ENCODE measurements at regions not wholly inside any gene's neighbourhood (a gene's known extent, or its start where the extent isn't known, plus 50 kb on each side); places are given as distances from the start of the nearest gene placed in this dataset.

DNA sequence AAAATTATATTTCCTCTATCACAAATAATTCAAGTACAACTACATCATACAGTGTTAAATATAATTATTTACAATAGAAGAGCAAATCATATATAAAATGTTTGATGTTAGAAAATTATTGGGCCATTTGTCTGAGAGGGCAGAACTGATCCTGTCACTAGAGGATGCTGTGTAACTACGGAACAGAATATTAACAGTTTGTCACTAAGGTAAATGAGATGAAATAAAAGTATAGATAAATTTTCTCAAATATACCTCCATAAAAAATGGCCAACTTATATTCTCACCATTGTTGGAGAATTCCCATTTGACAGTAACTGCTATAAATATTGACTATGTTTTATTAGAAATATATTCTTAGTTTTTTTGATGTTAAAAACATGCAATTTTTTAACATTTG lies 1067.4 kb upstream of the DDX18 start:
- Histone ChIP-seq H3K79me1 (ENCODE audit: low read depth, low read length) (no peaks in the 10 kb centered on the region), H2BK12ac (ENCODE audit: low read length) (no peak overlapping the region), H3K9ac (ENCODE audit: low read depth, low read length, poor library complexity) (no peak overlapping the region), H3K36me3 (replicated peaks in 1 of 2; ENCODE audit: control insufficient read depth in 2 of 2, insufficient read depth in 2 of 2, low read length in 2 of 2) (no peaks in the 10 kb centered on the region), H3K4me3 (ENCODE audit: low read length in 2 of 2) (no peak overlapping the region), H3K23ac (ENCODE audit: low read depth, low read length, poor library complexity) (no peak overlapping the region), H3K4ac (ENCODE audit: low read length) (no peak overlapping the region), H3K4me2 (ENCODE audit: insufficient read depth, low read length, poor library complexity, severe bottlenecking) (no peak overlapping the region), H4K8ac (ENCODE audit: low read depth, low read length) (no peak overlapping the region), H2BK5ac (ENCODE audit: low read length) (no peak overlapping the region), H3K4me1 (ENCODE audit: control insufficient read depth in 2 of 2, insufficient read depth in 1 of 2, low read depth in 1 of 2, low read length in 2 of 2) (no peaks in the 10 kb centered on the region), H3K14ac (ENCODE audit: low read length) (no peak overlapping the region), H2BK120ac (ENCODE audit: low read depth, low read length) (no peak overlapping the region), H4K91ac (ENCODE audit: low read depth, low read length, poor library complexity) (no peak overlapping the region), H3K9me3 (replicated peaks in 1 of 2; ENCODE audit: control insufficient read depth in 2 of 2, insufficient read depth in 1 of 2, low read depth in 1 of 2, low read length in 2 of 2) (no peaks in the 10 kb centered on the region), H3K27ac (replicated peaks; ENCODE audit: low read length) (no peak overlapping the region), H2AK5ac (ENCODE audit: low read depth, low read length) (no peak overlapping the region), H2BK15ac (ENCODE audit: low read length) (no peak overlapping the region), H3K18ac (ENCODE audit: low read length) (no peak overlapping the region), H3K27me3 (ENCODE audit: control insufficient read depth in 3 of 3, insufficient read depth in 3 of 3, low read depth in 1 of 3, low read length in 3 of 3) (no peaks in the 10 kb centered on the region), H2AFZ (ENCODE audit: low read length) (no peak overlapping the region)
- no CpG with 5 or more reads among the region's 1 CpG for WGBS, 2 donors (ENCODE audit: extremely low coverage in 2 of 2, insufficient read length in 2 of 2, insufficient replicate concordance in 1 of 2)
- DNase-seq (ENCODE audit: low spot score): no peak

DNA sequence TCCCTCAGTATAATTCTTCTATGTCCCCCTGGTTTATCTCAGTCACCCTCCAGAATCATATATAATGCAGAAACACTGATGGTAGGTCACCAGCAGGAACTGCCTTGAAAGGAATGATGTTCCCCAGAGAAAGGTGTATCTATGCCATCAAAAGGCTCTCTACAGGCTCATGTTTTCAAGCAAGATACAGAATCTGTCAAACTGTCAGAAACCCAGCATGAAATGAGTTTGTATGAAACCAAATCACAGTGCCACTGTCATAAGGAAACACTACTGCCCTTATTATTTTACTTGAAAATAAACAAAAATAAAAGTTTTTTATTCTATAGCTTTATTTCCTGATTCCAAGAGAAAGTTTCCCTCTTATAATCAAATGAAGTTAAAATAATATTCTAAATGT lies 1064.5 kb upstream of the DDX18 start:
- no peaks in the 10 kb centered on the region for H3K79me1 ChIP-seq (ENCODE audit: low read depth, low read length)
- H3K4me2 ChIP-seq (ENCODE audit: insufficient read depth, low read length, poor library complexity, severe bottlenecking): no peak overlapping the region
- peaks cover 1 to 5% of the 10 kb centered on the region in 2 donors for H3K4me1 ChIP-seq (ENCODE audit: control insufficient read depth in 2 of 2, insufficient read depth in 1 of 2, low read depth in 1 of 2, low read length in 2 of 2)
- DNase-seq (ENCODE audit: low spot score): no peak
- H3K4ac ChIP-seq (ENCODE audit: low read length): no peak overlapping the region
- H4K91ac ChIP-seq (ENCODE audit: low read depth, low read length, poor library complexity): no peak overlapping the region
- no peak overlapping the region for H3K14ac ChIP-seq (ENCODE audit: low read length)
- no peak overlapping the region for H2BK5ac ChIP-seq (ENCODE audit: low read length)
- no peaks in the 10 kb centered on the region for H3K9me3 ChIP-seq (replicated peaks in 1 of 2; ENCODE audit: control insufficient read depth in 2 of 2, insufficient read depth in 1 of 2, low read depth in 1 of 2, low read length in 2 of 2)
- no peak overlapping the region for H2BK12ac ChIP-seq (ENCODE audit: low read length)
- H4K8ac ChIP-seq (ENCODE audit: low read depth, low read length): no peak overlapping the region
- H3K27ac ChIP-seq (replicated peaks; ENCODE audit: low read length): no peak overlapping the region
- no peak overlapping the region for H2BK15ac ChIP-seq (ENCODE audit: low read length)
- H3K23ac ChIP-seq (ENCODE audit: low read depth, low read length, poor library complexity): no peak overlapping the region
- no peak overlapping the region for H3K18ac ChIP-seq (ENCODE audit: low read length)
- no peaks in the 10 kb centered on the region for H3K27me3 ChIP-seq (ENCODE audit: control insufficient read depth in 3 of 3, insufficient read depth in 3 of 3, low read depth in 1 of 3, low read length in 3 of 3)
- H2AFZ ChIP-seq (ENCODE audit: low read length): no peak overlapping the region
- no peak overlapping the region for H2AK5ac ChIP-seq (ENCODE audit: low read depth, low read length)
- no peak overlapping the region for H3K9ac ChIP-seq (ENCODE audit: low read depth, low read length, poor library complexity)
- no peak overlapping the region for H3K4me3 ChIP-seq (ENCODE audit: low read length in 2 of 2)
- H3K36me3 ChIP-seq (replicated peaks in 1 of 2; ENCODE audit: control insufficient read depth in 2 of 2, insufficient read depth in 2 of 2, low read length in 2 of 2): no peaks in the 10 kb centered on the region
- H2BK120ac ChIP-seq (ENCODE audit: low read depth, low read length): no peak overlapping the region

DNA sequence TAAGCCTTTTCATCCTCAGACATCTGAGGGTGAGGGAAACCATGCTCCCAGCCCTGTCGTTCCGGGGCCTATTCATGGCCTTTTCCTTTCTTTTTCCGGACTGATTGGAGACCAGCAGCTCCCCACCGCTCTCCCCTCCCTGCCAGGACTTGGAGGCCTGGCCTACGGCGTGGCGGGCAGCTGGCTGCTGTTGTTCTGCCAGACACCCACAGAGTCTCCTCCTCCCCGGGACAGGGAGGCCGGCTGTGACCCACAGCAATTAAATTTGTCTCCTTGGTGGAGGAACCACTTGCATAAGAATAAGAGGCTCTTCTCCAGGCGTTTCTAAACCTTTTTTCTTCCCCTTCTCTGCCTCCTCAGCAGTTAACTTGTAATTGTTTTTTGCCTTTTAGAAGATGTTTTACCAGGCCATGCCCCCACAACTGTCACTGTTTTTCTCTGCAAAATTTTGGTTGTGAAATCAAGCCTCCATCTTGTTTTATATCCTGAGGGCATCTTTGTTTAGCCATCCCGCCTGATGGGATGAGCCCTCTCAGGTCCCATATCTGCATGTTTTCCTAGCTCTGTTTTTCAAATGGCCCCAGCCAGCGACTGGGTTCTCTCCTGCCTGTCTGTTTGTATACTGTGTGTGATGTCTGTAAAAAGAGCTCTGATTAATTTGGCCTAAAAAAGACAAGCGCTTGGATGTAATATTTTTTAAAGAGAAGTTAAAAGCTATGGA lies 1060.0 kb upstream of the DDX18 start:
- Histone ChIP-seq H2BK12ac (ENCODE audit: low read length) (no peak overlapping the region), H3K4me3 (ENCODE audit: low read length in 2 of 2) (no peak overlapping the region), H3K4ac (ENCODE audit: low read length) (no peak overlapping the region), H2BK120ac (ENCODE audit: low read depth, low read length) (no peak overlapping the region), H4K8ac (ENCODE audit: low read depth, low read length) (no peak overlapping the region), H3K14ac (ENCODE audit: low read length) (no peak overlapping the region), H3K79me1 (ENCODE audit: low read depth, low read length) (no peaks in the 10 kb centered on the region), H3K27me3 (ENCODE audit: control insufficient read depth in 3 of 3, insufficient read depth in 3 of 3, low read depth in 1 of 3, low read length in 3 of 3) (no peaks in the 10 kb centered on the region), H3K9me3 (replicated peaks in 1 of 2; ENCODE audit: control insufficient read depth in 2 of 2, insufficient read depth in 1 of 2, low read depth in 1 of 2, low read length in 2 of 2) (no peaks in the 10 kb centered on the region), H3K4me2 (ENCODE audit: insufficient read depth, low read length, poor library complexity, severe bottlenecking) (no peak overlapping the region), H2BK5ac (ENCODE audit: low read length) (no peak overlapping the region), H3K18ac (ENCODE audit: low read length) (peak overlapping the region; percentile 6), H2AK5ac (ENCODE audit: low read depth, low read length) (no peak overlapping the region), H3K36me3 (replicated peaks in 1 of 2; ENCODE audit: control insufficient read depth in 2 of 2, insufficient read depth in 2 of 2, low read length in 2 of 2) (no peaks in the 10 kb centered on the region), H4K91ac (ENCODE audit: low read depth, low read length, poor library complexity) (no peak overlapping the region), H3K9ac (ENCODE audit: low read depth, low read length, poor library complexity) (no peak overlapping the region), H3K4me1 (ENCODE audit: control insufficient read depth in 2 of 2, insufficient read depth in 1 of 2, low read depth in 1 of 2, low read length in 2 of 2) (peaks cover 1 to 5% of the 10 kb centered on the region in 2 donors), H2BK15ac (ENCODE audit: low read length) (no peak overlapping the region), H2AFZ (ENCODE audit: low read length) (peak overlapping the region; percentile 89), H3K23ac (ENCODE audit: low read depth, low read length, poor library complexity) (no peak overlapping the region), H3K27ac (replicated peaks; ENCODE audit: low read length) (peak overlapping the region; percentile 39)
- WGBS, 2 donors (ENCODE audit: extremely low coverage in 2 of 2, insufficient read length in 2 of 2, insufficient replicate concordance in 1 of 2): no CpG with 5 or more reads among the region's 13 CpGs
- peak; percentile 52 for DNase-seq (ENCODE audit: low spot score)

DNA sequence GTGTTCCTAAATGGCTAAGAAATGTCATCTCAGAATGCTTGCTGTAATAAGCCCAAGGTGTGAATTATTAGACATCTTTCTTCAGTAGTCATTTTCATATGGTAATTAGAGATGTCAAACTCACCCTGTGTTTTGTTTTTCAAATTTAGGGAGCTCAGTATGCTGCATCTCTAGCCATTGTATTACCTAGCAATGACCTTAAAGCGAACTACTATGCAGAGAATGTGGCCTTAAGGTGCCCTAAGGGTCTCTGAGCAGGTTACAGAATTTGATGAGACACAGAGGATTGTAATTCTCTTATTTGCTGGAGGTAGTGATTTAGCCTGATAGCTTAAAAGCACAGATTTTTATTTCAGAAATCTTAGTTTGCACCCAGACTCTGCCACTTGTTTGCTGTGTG lies 1052.6 kb upstream of the DDX18 start:
- no peak overlapping the region for H2AFZ ChIP-seq (ENCODE audit: low read length)

More for the DNA sequence above, 1052.6 kb upstream of the DDX18 start:
- Histone ChIP-seq H3K27ac (replicated peaks; ENCODE audit: low read length) (no peak overlapping the region), H3K23ac (ENCODE audit: low read depth, low read length, poor library complexity) (no peak overlapping the region), H4K91ac (ENCODE audit: low read depth, low read length, poor library complexity) (no peak overlapping the region), H3K4me3 (ENCODE audit: low read length in 2 of 2) (no peak overlapping the region), H3K79me1 (ENCODE audit: low read depth, low read length) (no peaks in the 10 kb centered on the region), H2BK120ac (ENCODE audit: low read depth, low read length) (no peak overlapping the region), H2BK12ac (ENCODE audit: low read length) (no peak overlapping the region), H3K4ac (ENCODE audit: low read length) (no peak overlapping the region), H4K8ac (ENCODE audit: low read depth, low read length) (no peak overlapping the region), H3K36me3 (replicated peaks in 1 of 2; ENCODE audit: control insufficient read depth in 2 of 2, insufficient read depth in 2 of 2, low read length in 2 of 2) (no peaks in the 10 kb centered on the region), H3K4me1 (ENCODE audit: control insufficient read depth in 2 of 2, insufficient read depth in 1 of 2, low read depth in 1 of 2, low read length in 2 of 2) (no peaks in the 10 kb centered on the region), H3K9me3 (replicated peaks in 1 of 2; ENCODE audit: control insufficient read depth in 2 of 2, insufficient read depth in 1 of 2, low read depth in 1 of 2, low read length in 2 of 2) (no peaks in the 10 kb centered on the region), H3K4me2 (ENCODE audit: insufficient read depth, low read length, poor library complexity, severe bottlenecking) (no peak overlapping the region), H2BK15ac (ENCODE audit: low read length) (no peak overlapping the region), H3K27me3 (ENCODE audit: control insufficient read depth in 3 of 3, insufficient read depth in 3 of 3, low read depth in 1 of 3, low read length in 3 of 3) (no peaks in the 10 kb centered on the region), H2BK5ac (ENCODE audit: low read length) (no peak overlapping the region), H2AK5ac (ENCODE audit: low read depth, low read length) (no peak overlapping the region), H3K18ac (ENCODE audit: low read length) (no peak overlapping the region), H3K9ac (ENCODE audit: low read depth, low read length, poor library complexity) (no peak overlapping the region), H3K14ac (ENCODE audit: low read length) (no peak overlapping the region)
- WGBS, 2 donors (ENCODE audit: extremely low coverage in 2 of 2, insufficient read length in 2 of 2, insufficient replicate concordance in 1 of 2): no CpG with 5 or more reads among the region's 1 CpG
- no peak for DNase-seq (ENCODE audit: low spot score)

Measured in neuronal stem cell (in vitro differentiated cells).